GM12878 (cell line): ENCODE measurements at regions not wholly inside any gene's neighbourhood (a gene's known extent, or its start where the extent isn't known, plus 50 kb on each side); places are given as distances from the start of the nearest gene placed in this dataset.
A peak's percentile ranks its signal among the peaks of the same experiment; 100 is the strongest.

Source experiments
- ATAC-seq: fragments of 200-7000 bp; cut with Tn5 transposase; 3 replicates; pipeline ENCODE4 v1.9.1; 2020; ENCODE audit warnings: mild to moderate bottlenecking, moderate library complexity
- BruUV-seq: library from RNA; stranded (reverse); fragments of 400-500 nt; replicated peaks from 2 replicates; lab custom pipeline; 2021; lab: Mats Ljungman, UMichigan
- CTCF ChIA-PET: fragments of 300-600 bp; sonication (Branson Sonifier 250); formaldehyde crosslinking; extraction: SDS; loops from one replicate; lab custom pipeline; 2021; ENCODE audit warnings: inconsistent platforms; lab: Yijun Ruan, JAX
- POLR2A ChIA-PET: fragments of 350-600 bp; formaldehyde crosslinking; extraction: SDS; loops from one replicate; lab custom pipeline; 2021; ENCODE audit warnings: inconsistent platforms; lab: Charles Lee
- RAD21 ChIA-PET: fragments of 300-600 bp; sonication (Branson Sonifier 250); formaldehyde crosslinking; loops from one replicate; lab custom pipeline; 2023; ENCODE audit warnings: antibody characterized with exemption; ENCODE audit not compliant: unreplicated experiment; lab: Charles Lee
- SMC1A ChIA-PET: fragments of 300-600 bp; sonication (Branson Sonifier 250); formaldehyde crosslinking; loops from one replicate; lab custom pipeline; 2023; ENCODE audit not compliant: unreplicated experiment, uncharacterized antibody; lab: Charles Lee
- DNase-seq: peaks from one replicate; pipeline ENCODE4 v3.0.0-alpha.2; 2011; ENCODE audit warnings: low read depth, low spot score
- FAIRE-seq: peaks from 3 replicates; lab custom pipeline; 2011; peaks lifted over from hg19 to GRCh38; lab: Jason Lieb, UNC
- H2AFZ ChIP-seq: 2 replicates; pipeline ENCODE4 v1.6.0; 2011; ENCODE audit warnings: low read depth, low read length, control low read depth; ENCODE audit not compliant: control insufficient read depth
- H3K27ac ChIP-seq: 2 replicates; pipeline ENCODE4 v1.5.1; 2011; ENCODE audit warnings: control low read depth; ENCODE audit not compliant: control insufficient read depth, insufficient read depth
- H3K27me3 ChIP-seq, 2 experiments: replicated peaks in 1 of 2; 2 replicates each; pipeline versions ENCODE4 v1.6.0 to v1.6.1; 2011; ENCODE audit warnings: low read length in 1 of 2; ENCODE audit not compliant: control insufficient read depth in 2 of 2, insufficient read depth in 2 of 2
- H3K36me3 ChIP-seq, 2 experiments: 2 replicates each; pipeline ENCODE4 v1.5.1; 2011; ENCODE audit warnings: low read length in 1 of 2; ENCODE audit not compliant: control insufficient read depth in 2 of 2, insufficient read depth in 2 of 2
- H3K4me1 ChIP-seq: 2 replicates; pipeline ENCODE4 v1.6.1; 2011; ENCODE audit warnings: mild to moderate bottlenecking, low read length, moderate library complexity, mixed read lengths; ENCODE audit not compliant: control insufficient read depth, insufficient read depth
- H3K4me2 ChIP-seq: 2 replicates; pipeline ENCODE4 v1.6.0; 2011; ENCODE audit warnings: control low read depth; ENCODE audit not compliant: control insufficient read depth, insufficient read depth
- H3K4me3 ChIP-seq: fragments of 200-600 bp; sonication (generic); 2 replicates; pipeline ENCODE4 v1.5.1; 2016
- H3K79me2 ChIP-seq: 2 replicates; pipeline ENCODE4 v1.6.0; 2011; ENCODE audit warnings: low read length; ENCODE audit not compliant: control insufficient read depth, insufficient read depth
- H3K9ac ChIP-seq: 2 replicates; pipeline ENCODE4 v1.8.0; 2011; ENCODE audit warnings: low read length, control low read depth, mixed read lengths; ENCODE audit not compliant: control insufficient read depth, insufficient read depth
- H3K9me3 ChIP-seq: replicated peaks from 3 replicates; pipeline ENCODE4 v1.5.1; 2011; ENCODE audit warnings: mild to moderate bottlenecking, low read length; ENCODE audit not compliant: control insufficient read depth, insufficient read depth
- H4K20me1 ChIP-seq: 2 replicates; pipeline ENCODE4 v1.6.0; 2011; ENCODE audit not compliant: control insufficient read depth, insufficient read depth
- BCL3 ChIP-seq: IDR thresholded peaks from 2 replicates; pipeline ENCODE4 v1.6.1; 2011; ENCODE audit warnings: borderline replicate concordance, low read depth, mild to moderate bottlenecking, moderate library complexity, low read length; ENCODE audit not compliant: insufficient read depth, poor library complexity, severe bottlenecking
- CEBPZ ChIP-seq: fragments of 150-350 bp; IDR thresholded peaks from 2 replicates; pipeline ENCODE4 v1.6.1; 2016; ENCODE audit warnings: low read depth, low read length
- EZH2 ChIP-seq: IDR thresholded peaks from 2 replicates; pipeline ENCODE4 v1.6.1; 2012; ENCODE audit warnings: low read depth, mild to moderate bottlenecking, control low read depth, inconsistent platforms, low read length, borderline replicate concordance; ENCODE audit not compliant: control insufficient read depth
- FOS ChIP-seq: IDR thresholded peaks from 3 replicates; pipeline ENCODE4 v1.6.1; 2011; ENCODE audit warnings: borderline replicate concordance; ENCODE audit not compliant: insufficient read length; ENCODE audit errors: extremely low read depth
- GATAD2B ChIP-seq: fragments of 450-650 bp; conservative IDR thresholded peaks from 2 replicates; pipeline ENCODE4 v1.6.1; 2017; ENCODE audit warnings: low read depth, mild to moderate bottlenecking, moderate library complexity
- IRF5 ChIP-seq: fragments of 450-650 bp; IDR thresholded peaks from 2 replicates; pipeline ENCODE4 v1.6.1; 2017; ENCODE audit warnings: borderline replicate concordance
- MYB ChIP-seq: fragments of 150-350 bp; IDR thresholded peaks from 2 replicates; pipeline ENCODE4 v1.6.1; 2014; ENCODE audit warnings: mild to moderate bottlenecking, low read depth, low read length, borderline replicate concordance
- POLR2AphosphoS2 ChIP-seq: IDR thresholded peaks from 2 replicates; pipeline ENCODE4 v1.6.1; 2011; ENCODE audit warnings: low read depth, mild to moderate bottlenecking, low read length, improper control_type of control experiment, moderate library complexity
- SMAD1 ChIP-seq: fragments of 450-650 bp; IDR thresholded peaks from 2 replicates; pipeline ENCODE4 v1.6.1; 2018; ENCODE audit warnings: mild to moderate bottlenecking, low read depth; ENCODE audit not compliant: partially characterized antibody
- TAF1 ChIP-seq: IDR thresholded peaks from 2 replicates; pipeline ENCODE4 v1.6.1; 2011; ENCODE audit warnings: mild to moderate bottlenecking, low read depth, low read length, borderline replicate concordance
- TARDBP ChIP-seq: IDR thresholded peaks from 2 replicates; pipeline ENCODE4 v1.6.1; 2016; ENCODE audit warnings: borderline replicate concordance
- TCF3 ChIP-seq: IDR thresholded peaks from 2 replicates; pipeline ENCODE4 v1.6.1; 2012; ENCODE audit warnings: low read depth, mild to moderate bottlenecking, low read length, borderline replicate concordance; ENCODE audit not compliant: insufficient read depth
- YBX1 ChIP-seq: fragments of 450-650 bp; IDR thresholded peaks from 2 replicates; pipeline ENCODE4 v1.6.1; 2016; ENCODE audit warnings: antibody characterized with exemption
- WGBS: methylation state at CpG from one replicate; pipeline ENCODE4 v1.1.6; 2016; ENCODE audit warnings: low lambda C conversion rate; ENCODE audit not compliant: insufficient replicate concordance, insufficient coverage; ENCODE audit errors: missing lambda C conversion rate; 5-methylcytosine and 5-hydroxymethylcytosine counted together
- in situ Hi-C: fragments of 300-500 bp; cut with MboI; formaldehyde crosslinking; loops from 9 replicates; pipeline ENCODE4 v1.14.3; 2018; ENCODE audit warnings: mixed read lengths
- intact Hi-C: fragments of 100-400 bp; cut with micrococcal nuclease; formaldehyde crosslinking; loops from one replicate; pipeline ENCODE4 v1.14.2; 2022; ENCODE audit not compliant: unreplicated experiment

- ATAC-seq, result peak; percentile 35; the same call in 2 of the 3 replicates
- Histone ChIP-seq H3K27ac (no peak overlapping the region), H3K9me3 (no peaks in the 10 kb centered on the region), H3K4me2 (no peak overlapping the region), H3K4me3 (no peak overlapping the region), H3K79me2 (no peaks in the 10 kb centered on the region), H3K36me3 (no peaks in the 10 kb centered on the region), H4K20me1 (no peaks in the 10 kb centered on the region), H2AFZ (no peak overlapping the region), H3K4me1 (no peaks in the 10 kb centered on the region), H3K27me3 (no peaks in the 10 kb centered on the region), H3K9ac (no peak overlapping the region)
- DNase-seq, result no peak
- TF ChIP-seq POLR2AphosphoS2 (no peak), BCL3 (no peak), IRF5 (no peak), MYB (no peak), EZH2 (no peak), FOS (no peak), TARDBP (no peak), TCF3 (no peak), CEBPZ (no peak), TAF1 (no peak), GATAD2B (no peak), SMAD1 (no peak), YBX1 (no peak)
- ChIA-PET POLR2A (no interaction called here), SMC1A (interaction anchor here (1.3 kb wide), 1 partner anchor 35 kb away, joined by 3 read pairs; no protein-coding TSS in a partner anchor), CTCF (no interaction called here), RAD21 (no interaction called here)
- intact Hi-C loops (no loop called here), in situ Hi-C loops (no loop called here)
- no peak for FAIRE-seq
- 0% methylated on average over 2 of the region's 2 CpGs for WGBS
- BruUV-seq, result no TSS peak
Observed at GRCh38 chr11:15888556-15889345, 467.6 kb downstream of the SOX6 start.
